Midbrain (tissue), 1 donor: ENCODE measurements at regions not wholly inside any gene's neighbourhood (a gene's known extent, or its start where the extent isn't known, plus 50 kb on each side); places are given as distances from the start of the nearest gene placed in this dataset.
"Not testable (repeated sequence)": the region's sequence is repeated elsewhere in the genome, so short reads cannot be mapped to it uniquely, and the experiment has no call there.

Experiments used
- DNase-seq: peaks from one replicate; lab custom pipeline; 2025; lab: John Stamatoyannopoulos, UW

DNA sequence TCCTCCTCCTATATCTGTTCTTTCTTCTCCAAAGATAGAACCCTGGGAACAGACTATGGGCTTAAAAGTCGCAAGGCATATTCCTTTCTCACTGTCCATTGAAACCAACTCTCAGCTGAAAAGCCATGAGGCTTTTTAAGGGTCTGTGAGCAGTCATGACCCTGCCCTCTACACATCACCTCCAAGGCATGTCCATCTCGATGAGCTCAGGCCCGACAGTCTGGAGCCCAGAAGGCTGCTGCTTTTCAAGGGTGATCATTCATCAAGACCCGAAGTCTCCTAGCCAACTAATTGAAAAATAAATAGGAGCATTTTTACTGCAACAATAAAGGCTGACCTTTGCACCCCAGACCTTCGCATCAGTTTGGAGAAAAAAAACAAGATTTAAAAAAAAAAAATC is 378.8 kb upstream of the NRSN1 start:
- no peak for DNase-seq

DNA sequence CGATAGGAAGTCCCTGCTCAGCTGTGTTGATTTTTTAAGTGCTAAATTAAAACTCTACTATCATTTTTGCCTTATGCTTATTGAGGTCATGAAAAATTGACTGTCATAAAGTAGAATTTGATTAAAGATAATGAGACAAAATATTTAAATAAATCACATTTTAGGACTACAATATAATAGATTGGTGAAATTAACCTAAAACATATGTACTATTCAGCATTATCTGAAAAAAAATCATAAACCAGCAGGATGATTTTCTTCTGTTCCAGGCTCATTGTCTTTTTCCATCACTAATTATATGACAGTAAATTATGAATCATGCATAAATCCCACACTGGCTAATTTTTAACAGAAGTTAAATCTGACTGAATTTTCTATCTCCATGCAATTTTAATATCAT is 373.6 kb upstream of the NRSN1 start:
- no peak for DNase-seq

DNA sequence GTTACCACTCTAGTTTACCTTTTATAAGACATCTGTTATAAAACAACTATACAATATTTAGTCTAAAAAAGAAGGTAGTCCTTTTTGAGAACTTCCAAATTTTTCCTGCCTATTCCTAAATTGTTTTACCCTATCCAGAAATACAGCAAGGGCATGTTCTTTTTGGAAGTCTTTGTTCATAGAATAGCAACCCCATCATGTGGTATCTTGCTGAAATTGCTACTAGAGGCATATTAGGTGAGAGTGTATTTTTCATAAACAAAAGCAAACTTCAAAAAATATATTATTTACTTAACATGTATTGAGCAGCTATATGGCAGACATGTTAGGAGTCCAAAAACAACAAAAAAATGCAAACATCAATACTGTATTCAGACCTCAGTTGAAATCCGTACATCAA is 371.8 kb upstream of the NRSN1 start:
- DNase-seq, result no peak

DNA sequence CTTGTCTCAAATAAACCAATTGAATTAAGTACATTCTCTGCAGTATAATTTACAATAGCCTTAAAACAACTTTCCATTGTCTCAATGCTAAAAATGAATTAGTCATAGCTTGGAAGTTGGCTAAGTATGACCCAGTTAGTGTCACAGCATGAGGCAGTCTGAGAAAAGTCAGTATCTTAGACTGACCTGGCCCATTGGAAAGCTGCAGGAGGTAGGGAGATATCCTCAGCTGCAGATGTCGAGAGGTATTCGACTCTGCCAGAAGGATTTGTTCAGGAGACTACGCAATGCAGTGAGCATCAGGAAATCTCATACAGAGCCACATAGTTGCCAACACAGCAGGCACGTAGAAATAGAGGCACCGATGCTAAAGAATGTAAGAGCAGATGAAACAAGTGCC is 350.9 kb upstream of the NRSN1 start:
- DNase-seq, result no peak

DNA sequence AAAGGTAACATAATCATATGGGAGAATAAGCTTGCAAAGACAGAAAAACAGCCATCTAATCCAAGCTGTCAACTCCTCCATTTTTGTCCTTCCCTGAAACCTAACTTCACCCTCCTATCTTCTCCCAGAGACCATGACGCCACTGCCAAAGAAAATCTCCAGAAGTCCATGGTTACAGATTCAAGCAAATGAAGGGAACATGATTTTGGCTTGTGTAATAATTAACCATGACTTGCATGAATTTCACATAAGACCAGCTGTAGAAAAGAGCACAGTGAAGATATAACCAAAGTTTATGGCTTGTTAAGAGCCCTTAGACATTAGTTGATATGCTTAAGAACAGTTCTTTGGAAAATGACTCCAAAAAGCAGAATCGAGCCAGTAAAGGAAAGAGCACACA is 342.1 kb upstream of the NRSN1 start:
- no peak for DNase-seq

DNA sequence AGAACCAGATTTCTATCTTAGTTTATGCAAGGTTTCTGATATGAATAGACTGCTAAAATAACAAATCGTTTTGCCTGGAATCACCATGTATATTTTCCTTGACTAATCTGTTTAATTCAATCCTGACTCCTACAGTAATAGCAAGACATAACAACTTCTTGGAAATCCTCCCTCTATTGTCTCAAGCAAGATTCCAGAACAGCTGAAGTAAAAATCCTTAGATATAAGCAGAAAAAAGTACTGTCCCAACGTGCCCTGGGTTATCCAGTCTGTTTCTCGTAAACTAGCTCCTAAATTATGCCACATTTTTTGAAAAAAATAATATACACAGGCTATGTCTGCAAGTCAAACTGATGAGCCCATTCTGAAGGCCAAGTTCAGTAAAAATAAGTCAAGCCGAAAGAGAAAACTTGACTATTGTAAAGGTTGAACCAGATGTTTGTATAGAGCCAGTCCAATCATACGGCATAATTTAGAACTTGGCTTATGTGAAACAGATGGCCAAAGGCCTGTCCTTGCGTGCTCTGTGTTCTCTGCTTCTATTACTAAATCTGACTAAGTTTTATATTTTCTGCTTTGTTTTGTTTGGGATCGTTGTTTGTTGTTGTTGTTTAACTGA is 341.6 kb upstream of the NRSN1 start:
- DNase-seq, result no peak

DNA sequence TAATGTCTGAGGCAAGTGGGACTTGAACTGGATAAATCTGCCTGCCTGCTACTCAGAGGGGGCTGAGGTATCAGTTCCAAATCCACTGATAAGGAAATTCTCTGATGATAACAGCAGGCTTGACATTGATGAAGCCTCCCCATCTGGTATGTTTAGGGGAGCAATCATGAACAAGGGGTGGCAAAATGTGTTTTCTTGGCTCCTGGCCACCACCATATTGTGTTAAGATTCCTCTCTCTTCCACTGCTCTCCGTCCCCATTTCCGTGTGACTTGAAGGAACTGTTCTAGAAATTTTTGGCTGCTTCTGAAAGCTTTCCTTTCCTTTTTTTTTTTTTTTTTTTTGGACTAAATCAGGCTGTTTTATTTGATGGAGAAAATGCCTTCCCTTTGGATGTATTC is 335.3 kb upstream of the NRSN1 start:
- no peak for DNase-seq

DNA sequence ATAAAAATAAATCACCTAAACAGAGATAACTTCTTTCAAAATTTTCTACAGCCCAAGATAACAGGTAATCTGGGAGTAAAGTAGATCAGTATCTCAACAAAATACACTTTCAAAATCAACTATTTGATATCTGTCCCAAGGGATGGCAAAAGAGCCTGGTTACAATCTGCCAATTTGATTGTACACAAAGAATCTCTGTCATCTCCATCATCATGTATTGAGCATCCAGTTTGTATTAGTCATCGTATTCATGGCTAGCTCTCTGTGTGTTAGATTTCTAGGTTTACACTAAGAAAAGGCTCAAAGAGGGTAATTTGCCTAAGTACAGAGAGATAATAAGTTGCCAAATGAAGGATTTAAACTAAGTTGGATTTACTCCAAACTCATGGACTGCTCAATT is 329.0 kb upstream of the NRSN1 start:
- DNase-seq, result no peak

DNA sequence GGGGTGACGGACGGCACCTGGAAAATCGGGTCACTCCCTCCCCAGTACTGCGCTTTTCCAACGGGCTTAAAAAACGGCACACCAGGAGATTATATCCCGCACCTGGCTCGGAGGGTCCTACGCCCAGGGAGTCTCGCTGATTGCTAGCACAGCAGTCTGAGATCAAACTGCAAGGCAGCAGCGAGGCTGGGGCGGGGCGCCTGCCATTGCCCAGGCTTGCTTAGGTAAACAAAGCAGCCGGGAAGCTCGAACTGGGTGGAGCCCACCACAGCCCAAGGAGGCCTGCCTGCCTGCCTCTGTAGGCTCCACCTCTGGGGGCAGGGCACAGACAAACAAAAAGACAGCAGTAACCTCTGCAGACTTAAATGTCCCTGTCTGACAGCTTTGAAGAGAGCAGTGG is 321.7 kb upstream of the NRSN1 start:
- not testable (repeated sequence) for DNase-seq

DNA sequence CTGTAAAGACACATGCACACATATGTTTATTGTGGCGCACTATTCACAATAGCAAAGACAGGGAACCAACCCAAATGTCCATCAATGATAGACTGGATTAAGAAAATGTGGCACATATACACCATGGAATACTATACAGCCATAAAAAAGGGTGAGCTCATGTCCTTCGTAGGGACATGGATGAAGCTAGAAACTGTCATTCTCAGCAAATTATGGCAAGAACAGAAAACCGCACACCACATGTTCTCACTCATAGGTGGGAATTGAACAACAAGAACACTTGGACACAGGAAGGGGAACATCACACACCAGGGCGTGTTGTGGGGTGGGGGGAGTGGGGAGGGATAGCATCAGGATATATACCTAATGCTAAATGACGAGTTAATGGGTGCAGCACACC is 304.9 kb upstream of the NRSN1 start:
- DNase-seq, result not testable (repeated sequence)

DNA sequence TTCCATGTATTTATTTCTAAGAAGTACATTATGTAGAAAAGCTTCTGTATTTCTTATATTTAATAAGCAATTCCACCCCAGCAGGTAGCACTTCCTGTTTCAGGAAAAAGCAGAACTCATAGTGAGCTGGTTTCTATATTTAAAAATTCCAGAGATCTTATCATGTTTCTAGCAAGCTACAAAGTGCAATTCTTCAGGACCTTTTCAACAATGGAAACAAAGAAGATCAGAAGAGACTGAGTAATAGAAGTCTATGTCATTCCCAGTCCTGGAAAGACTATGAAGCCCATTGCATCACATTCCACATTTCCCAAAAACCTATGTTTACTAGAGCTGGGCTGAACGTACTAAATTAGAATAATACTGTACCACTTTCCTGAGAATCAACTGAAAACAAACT is 302.6 kb upstream of the NRSN1 start:
- DNase-seq, result no peak

DNA sequence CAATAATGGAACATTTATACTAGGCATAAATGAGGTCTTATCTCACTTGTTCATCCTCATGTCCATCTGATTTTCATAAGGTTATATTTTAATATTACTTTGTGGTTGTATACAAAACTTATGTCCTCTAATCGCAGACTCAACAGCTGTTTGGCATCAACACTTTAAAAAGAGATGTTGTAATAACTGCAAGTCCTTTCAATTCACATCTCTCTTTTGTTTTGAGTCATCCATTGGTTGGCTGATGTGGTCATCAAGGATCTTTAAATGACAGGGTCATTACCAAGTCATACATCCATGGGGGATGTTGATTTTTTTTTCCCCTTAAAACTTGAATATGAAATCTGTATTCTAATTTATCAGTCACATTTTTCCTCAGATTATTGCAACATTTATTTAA is 299.4 kb upstream of the NRSN1 start:
- no peak for DNase-seq

DNA sequence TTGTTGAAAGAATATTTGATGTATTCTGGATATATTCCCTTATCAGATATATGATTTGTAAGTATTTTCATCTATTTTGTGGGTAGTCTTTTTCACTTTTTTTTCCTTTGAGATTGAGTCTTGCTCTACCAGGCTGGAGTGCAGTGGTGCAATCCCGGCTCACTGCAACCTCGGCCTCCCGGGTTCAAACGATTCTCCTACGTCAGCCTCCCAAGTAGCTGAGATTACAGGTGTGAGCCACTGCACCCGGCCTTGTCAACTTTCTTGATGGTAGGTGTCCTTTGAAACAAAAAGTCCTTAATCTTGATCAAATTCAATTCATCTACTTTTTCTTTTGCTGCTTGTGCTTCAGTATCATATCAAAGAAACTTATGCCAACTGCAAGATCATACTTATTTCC is 297.2 kb upstream of the NRSN1 start:
- DNase-seq, result no peak

DNA sequence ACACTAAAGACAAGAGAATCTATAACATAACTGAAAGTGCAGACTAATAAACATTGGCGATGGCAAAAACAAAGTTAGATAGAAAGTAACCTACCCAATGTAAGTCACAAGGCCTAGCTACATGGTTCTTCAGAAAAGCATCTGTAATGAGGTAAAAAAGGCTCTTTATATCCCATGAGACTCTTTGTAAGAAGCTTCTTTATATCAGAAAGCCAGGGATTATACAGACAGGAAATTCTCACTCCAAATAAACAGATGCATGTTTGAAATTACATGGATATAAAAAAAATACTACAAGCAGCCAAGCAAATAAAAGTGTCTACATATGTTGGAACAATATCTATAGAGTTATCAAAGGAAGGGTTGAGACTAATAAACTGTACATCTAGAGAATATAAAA is 284.9 kb upstream of the NRSN1 start:
- DNase-seq, result no peak

DNA sequence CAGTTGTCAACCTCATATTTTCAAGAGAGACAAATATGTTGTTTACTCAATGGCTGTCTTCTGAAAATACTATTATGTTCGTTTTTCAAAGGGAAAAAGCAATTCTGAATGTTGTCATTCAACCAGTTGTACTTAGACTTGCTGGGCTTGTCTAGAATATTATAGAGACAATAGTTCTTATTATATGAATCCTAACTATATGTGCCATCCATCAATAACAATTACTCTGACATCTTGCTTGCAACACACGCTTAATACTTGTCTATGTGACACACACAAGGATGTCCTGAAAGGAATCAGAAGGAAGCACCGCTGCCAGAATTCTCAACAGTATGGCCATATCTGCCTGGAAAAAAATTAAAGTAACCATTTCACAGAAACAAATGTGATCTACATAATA is 283.3 kb upstream of the NRSN1 start:
- no peak for DNase-seq

DNA sequence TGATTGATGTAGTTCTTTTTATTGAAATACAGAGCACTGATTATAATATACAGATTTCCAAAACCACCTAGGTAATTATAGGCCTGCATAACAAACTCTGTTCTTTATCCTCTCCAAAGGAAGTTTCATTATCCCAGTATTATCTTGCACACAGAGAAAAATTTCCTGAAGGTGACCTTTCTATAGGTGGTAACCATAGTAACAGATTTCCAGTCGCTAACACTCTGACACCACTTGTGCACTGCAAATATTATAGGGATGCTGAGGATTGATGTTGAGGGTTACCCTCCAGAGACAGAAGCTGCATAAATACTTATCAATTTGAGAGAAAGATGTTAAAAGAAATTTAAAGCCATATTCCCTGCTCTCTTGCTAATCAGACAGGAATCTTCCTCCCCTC is 274.5 kb upstream of the NRSN1 start:
- no peak for DNase-seq

DNA sequence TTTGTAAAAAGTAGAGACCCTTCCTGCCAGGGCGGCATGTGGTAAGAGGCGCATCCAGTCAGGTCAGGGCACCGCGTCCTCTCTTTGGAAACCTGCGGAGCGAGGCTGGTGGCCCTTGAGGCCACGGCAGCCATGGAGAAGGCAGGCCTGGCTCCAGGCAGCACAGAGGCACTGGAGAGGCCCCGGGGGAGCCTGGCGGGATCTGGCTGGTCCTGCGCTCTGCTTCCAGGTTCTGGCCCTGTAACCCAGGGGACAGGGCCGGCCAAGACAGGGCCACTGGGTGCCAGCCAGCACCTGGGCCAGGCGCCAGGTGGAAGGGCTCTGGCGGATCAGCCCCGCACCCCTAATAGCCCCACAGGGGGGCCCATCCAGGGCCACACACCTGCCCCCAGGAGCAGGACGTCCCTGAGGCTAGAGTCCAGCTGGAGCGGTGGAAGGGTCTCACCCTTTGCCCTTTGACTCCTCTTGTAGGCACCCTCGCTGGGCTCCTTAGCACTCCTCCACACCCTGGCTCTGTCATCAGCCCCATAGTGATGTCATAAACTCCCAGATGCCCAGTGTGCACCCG is 272.4 kb upstream of the NRSN1 start:
- DNase-seq, result not testable (repeated sequence)

DNA sequence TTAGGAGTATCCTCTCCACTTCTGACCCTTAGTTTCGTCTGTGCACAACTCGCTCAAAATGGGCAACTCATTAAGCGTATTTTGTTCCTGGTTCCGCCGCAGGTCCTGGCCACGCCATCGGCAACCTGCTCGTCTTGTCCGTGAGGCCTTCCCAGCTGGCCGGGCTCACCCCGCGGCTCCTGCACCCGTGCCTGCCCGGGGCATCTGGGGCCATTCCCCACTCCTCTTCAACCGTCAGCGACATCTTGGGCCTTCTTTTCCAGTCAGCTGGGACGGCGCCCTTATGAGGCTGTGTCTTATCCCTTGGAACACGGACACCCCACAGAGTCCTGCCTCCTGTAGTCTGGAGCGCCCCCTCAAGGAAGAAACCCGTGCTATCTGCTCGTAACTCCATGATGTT is 271.9 kb upstream of the NRSN1 start:
- DNase-seq, result not testable (repeated sequence)

DNA sequence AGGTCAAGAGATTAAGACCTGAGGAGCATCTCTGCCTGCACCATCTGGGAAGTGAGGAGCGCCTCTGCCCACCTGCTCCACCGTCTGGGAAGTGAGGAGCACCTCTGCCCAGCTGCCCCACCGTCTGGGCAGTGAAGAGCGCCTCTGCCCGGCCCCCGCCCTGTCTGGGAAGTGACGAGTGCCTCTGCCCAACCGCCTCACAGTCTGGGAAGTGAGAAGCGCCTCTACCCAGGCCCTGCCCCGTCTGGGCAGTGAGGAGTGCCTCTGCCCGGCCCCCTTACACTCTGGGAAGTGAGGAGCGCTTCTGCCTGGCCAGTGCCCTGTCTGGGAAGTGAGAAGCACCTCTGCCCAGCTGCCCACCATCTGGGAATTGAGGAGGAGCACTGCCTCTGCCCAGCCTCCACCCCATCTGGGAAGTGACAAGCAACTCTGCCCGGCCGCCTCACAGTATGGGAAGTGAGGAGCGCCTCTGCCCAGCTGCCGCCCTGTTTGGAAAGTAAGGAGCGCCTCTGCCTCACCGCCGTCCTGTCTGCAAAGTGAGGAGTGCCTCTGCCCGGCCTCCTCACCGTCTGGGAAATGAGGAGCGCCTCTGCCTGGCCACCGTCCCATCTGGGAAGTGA is 270.4 kb upstream of the NRSN1 start:
- no peak for DNase-seq

DNA sequence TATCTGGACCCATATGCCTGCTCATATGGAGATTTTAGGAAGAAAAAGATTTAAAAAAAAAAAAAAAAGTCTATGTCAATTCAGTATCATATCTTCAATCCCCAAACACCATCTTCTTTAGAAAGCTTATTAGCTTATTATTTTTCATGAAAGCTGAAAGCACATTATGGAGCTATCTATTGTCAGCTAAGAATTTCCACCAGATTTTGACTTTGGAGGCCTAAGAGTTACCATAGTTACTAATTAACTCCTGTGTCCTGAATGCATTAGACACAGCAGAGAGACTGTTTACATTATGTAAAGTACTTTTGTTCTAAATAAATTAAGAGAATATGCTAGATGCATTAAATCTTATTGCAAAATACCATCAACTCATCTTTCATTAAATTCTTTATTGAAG is 255.5 kb upstream of the NRSN1 start:
- no peak for DNase-seq

DNA sequence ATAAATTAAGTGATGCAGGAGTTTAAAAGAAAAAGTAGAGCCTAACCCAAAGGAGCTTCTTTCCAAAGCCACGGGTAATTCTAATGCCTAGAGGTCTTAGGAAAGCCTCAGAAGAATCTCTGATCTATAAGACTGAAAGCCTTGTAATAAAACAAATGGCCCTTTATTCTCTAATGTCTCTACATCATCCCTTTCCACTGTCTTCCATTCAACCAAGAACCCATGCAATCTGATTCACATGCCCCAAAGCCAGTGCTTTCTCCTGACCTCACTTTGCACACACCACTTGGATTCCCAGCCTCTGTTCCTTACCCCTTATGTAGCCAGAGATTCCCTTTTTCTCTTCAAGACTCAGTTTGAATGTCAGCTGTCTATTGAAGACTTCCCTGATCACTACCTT is 252.9 kb upstream of the NRSN1 start:
- DNase-seq, result no peak

DNA sequence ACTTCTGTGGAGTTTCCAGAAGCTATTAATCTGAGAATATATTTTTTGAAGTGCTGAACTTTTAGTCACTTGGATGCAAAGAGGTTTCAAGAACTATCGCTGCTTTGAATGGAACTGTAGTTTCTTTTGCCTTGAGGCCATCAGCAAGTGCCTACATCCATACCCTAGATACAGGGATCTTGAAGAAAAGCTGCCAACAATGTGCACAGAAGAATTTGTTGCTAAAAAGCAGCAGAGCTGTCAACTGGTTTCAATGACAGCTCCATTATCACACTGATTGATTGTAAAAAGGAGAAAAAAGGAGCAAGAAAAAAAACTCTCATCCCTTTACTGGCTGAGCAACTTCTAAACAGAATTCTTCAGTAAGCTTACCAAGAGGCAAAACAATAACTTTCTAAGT is 251.0 kb upstream of the NRSN1 start:
- no peak for DNase-seq

DNA sequence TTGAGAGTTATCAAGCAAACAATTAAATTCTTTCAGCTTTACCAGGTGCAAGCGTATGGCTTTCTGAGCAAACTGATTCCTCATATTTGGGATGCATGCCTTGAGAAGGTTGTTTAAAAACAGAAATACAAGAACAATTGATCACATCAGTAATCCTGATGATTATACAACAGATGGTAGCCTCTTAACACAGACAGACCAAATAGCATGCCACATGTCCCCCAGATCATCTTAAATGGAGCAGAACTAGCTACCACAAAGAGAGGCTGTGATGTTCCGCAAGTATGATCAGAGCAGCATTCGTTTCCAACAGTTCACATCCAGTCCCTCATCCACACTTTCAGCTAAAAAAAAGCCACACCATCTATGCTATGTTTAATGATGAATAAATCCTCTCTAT is 246.2 kb upstream of the NRSN1 start:
- DNase-seq, result no peak
